Peyer's patch (tissue), 4 donors: ENCODE measurements at regions not wholly inside any gene's neighbourhood (a gene's known extent, or its start where the extent isn't known, plus 50 kb on each side); places are given as distances from the start of the nearest gene placed in this dataset.
"Not testable (repeated sequence)": the region's sequence is repeated elsewhere in the genome, so short reads cannot be mapped to it uniquely, and the experiment has no call there.

Source experiments
- DNase-seq, 3 donors: peaks; one replicate each; pipeline ENCODE4 v3.0.0-alpha.2; 2017 to 2019
- H3K27ac ChIP-seq, 4 donors: fragments of 200-600 bp; sonication (generic); one replicate each; pipeline ENCODE4 v1.5.1; 2016 to 2019
- H3K27me3 ChIP-seq, 2 donors: fragments of 200-600 bp; sonication (generic); one replicate each; pipeline ENCODE4 v1.5.1; 2019
- H3K36me3 ChIP-seq, 3 donors: fragments of 200-600 bp; sonication (generic); one replicate each; pipeline ENCODE4 v1.5.1; 2016 to 2019
- H3K4me1 ChIP-seq, 4 donors: fragments of 200-600 bp; sonication (generic); one replicate each; pipeline ENCODE4 v1.5.1; 2016 to 2019
- H3K4me3 ChIP-seq, 4 donors: fragments of 200-600 bp; sonication (generic); 1 replicate in 3 of 4; 2 replicates in 1 of 4; pipeline ENCODE4 v1.5.1; 2016 to 2019; ENCODE audit warnings: mild to moderate bottlenecking in 1 of 4
- H3K9me3 ChIP-seq, 4 donors: fragments of 200-600 bp; sonication (generic); one replicate each; pipeline ENCODE4 v1.5.1; 2016 to 2019; ENCODE audit warnings: mild to moderate bottlenecking in 1 of 4
- CTCF ChIP-seq, 6 experiments: fragments of 450-650 bp in 4 of 6; fragments of 200-600 bp in 2 of 6; sonication (generic) in 1 of 6; IDR thresholded peaks; one replicate each; pipeline ENCODE4 v1.5.1; 2017 to 2019; ENCODE audit warnings: antibody characterized with exemption in 6 of 6, mild to moderate bottlenecking in 3 of 6, moderate library complexity in 1 of 6
- POLR2A ChIP-seq, 2 donors: fragments of 450-650 bp; IDR thresholded peaks; one replicate each; pipeline ENCODE4 v1.5.1; 2017; ENCODE audit warnings: antibody characterized with exemption in 2 of 2, mild to moderate bottlenecking in 2 of 2, moderate library complexity in 2 of 2

GRCh38 chr6:27026361-27026760 is 221.1 kb upstream of the PRSS16 start:
- Histone ChIP-seq H3K36me3 (no peaks in the 10 kb centered on the region), H3K4me1 (no peaks in the 10 kb centered on the region), H3K27ac (no peak overlapping the region), H3K27me3 (no peaks in the 10 kb centered on the region), H3K4me3 (no peak overlapping the region), H3K9me3 (no peaks in the 10 kb centered on the region)
- TF ChIP-seq POLR2A (IDR thresholded peaks at IDR 0.05) (no peak), CTCF (IDR thresholded peaks at IDR 0.05) (no peak)
- no peak for DNase-seq

- DNase-seq: no peak
- Histone ChIP-seq H3K9me3 (no peaks in the 10 kb centered on the region), H3K4me1 (no peaks in the 10 kb centered on the region), H3K4me3 (no peak overlapping the region), H3K36me3 (no peaks in the 10 kb centered on the region), H3K27ac (no peak overlapping the region), H3K27me3 (no peaks in the 10 kb centered on the region)
- TF ChIP-seq POLR2A (IDR thresholded peaks at IDR 0.05): no peak
- TF ChIP-seq CTCF (IDR thresholded peaks at IDR 0.05): no peak
Observed at GRCh38 chr6:27031302-27031701, 216.2 kb upstream of the PRSS16 start.

GRCh38 chr6:27038498-27038897 is 209.0 kb upstream of the PRSS16 start:
- Histone ChIP-seq H3K4me1 (no peaks in the 10 kb centered on the region), H3K27ac (no peak overlapping the region), H3K27me3 (no peaks in the 10 kb centered on the region), H3K9me3 (no peaks in the 10 kb centered on the region), H3K36me3 (no peaks in the 10 kb centered on the region), H3K4me3 (no peak overlapping the region)
- TF ChIP-seq CTCF (IDR thresholded peaks at IDR 0.05) (no peak), POLR2A (IDR thresholded peaks at IDR 0.05) (no peak)
- no peak for DNase-seq

GRCh38 chr6:27040244-27041042 is 207.1 kb upstream of the PRSS16 start:
- TF ChIP-seq CTCF (IDR thresholded peaks at IDR 0.05): no peak
- TF ChIP-seq POLR2A (IDR thresholded peaks at IDR 0.05): no peak
- H3K27me3 ChIP-seq: no peaks in the 10 kb centered on the region
- no peak overlapping the region for H3K27ac ChIP-seq
- no peak for DNase-seq
- H3K9me3 ChIP-seq: no peaks in the 10 kb centered on the region
- no peaks in the 10 kb centered on the region for H3K36me3 ChIP-seq
- H3K4me1 ChIP-seq: no peaks in the 10 kb centered on the region
- no peak overlapping the region for H3K4me3 ChIP-seq

GRCh38 chr6:27043244-27043643 is 204.3 kb upstream of the PRSS16 start:
- Histone ChIP-seq H3K4me3 (no peak overlapping the region), H3K4me1 (no peaks in the 10 kb centered on the region), H3K27me3 (no peaks in the 10 kb centered on the region), H3K27ac (no peak overlapping the region), H3K36me3 (no peaks in the 10 kb centered on the region), H3K9me3 (no peaks in the 10 kb centered on the region)
- no peak for TF ChIP-seq POLR2A (IDR thresholded peaks at IDR 0.05)
- no peak for TF ChIP-seq CTCF (IDR thresholded peaks at IDR 0.05)
- DNase-seq: no peak

- H3K27me3 ChIP-seq, H3K4me3 ChIP-seq, H3K36me3 ChIP-seq, H3K27ac ChIP-seq, H3K9me3 ChIP-seq, H3K4me1 ChIP-seq, DNase-seq: not testable (repeated sequence)
Observed at GRCh38 chr6:27045131-27045530, 202.4 kb upstream of the PRSS16 start.

- DNase-seq: not testable (repeated sequence)
Observed at GRCh38 chr6:27047725-27048124, 199.8 kb upstream of the PRSS16 start.

More at GRCh38 chr6:27047725-27048124, 199.8 kb upstream of the PRSS16 start:
- not testable (repeated sequence) for H3K4me3 ChIP-seq, H3K9me3 ChIP-seq, H3K36me3 ChIP-seq, H3K27me3 ChIP-seq, H3K27ac ChIP-seq, H3K4me1 ChIP-seq
